Stimulated activated CD4-positive, alpha-beta T cell treated with anti-CD3 and anti-CD28 coated beads, Interleukin-1b, Interleukin-23, amount 100 ng/mL, for 48 hours (primary cell): ENCODE measurements at regions not wholly inside any gene's neighbourhood (a gene's known extent, or its start where the extent isn't known, plus 50 kb on each side); places are given as distances from the start of the nearest gene placed in this dataset.

Source experiments
- DNase-seq: peaks from one replicate; pipeline ENCODE4 v3.0.0-alpha.2; 2020

DNA sequence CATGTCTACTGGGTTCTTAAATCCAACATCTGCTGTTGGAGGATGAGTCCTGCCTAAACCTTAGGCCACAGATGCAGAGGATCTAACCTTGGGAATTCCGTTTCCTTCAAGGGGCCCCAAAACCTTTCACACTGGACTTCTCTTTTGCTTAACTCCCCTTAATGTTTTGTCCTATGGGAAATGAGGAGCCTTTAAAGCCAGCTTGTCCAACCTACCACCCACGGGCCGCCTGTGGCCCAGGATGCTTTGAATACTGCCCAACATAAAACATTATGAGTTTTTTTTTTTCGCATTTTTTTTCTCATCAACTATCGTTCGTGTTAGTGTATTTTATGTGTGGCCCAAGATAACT lies 157.2 kb upstream of the SLC1A4 start:
- no peak for DNase-seq

DNA sequence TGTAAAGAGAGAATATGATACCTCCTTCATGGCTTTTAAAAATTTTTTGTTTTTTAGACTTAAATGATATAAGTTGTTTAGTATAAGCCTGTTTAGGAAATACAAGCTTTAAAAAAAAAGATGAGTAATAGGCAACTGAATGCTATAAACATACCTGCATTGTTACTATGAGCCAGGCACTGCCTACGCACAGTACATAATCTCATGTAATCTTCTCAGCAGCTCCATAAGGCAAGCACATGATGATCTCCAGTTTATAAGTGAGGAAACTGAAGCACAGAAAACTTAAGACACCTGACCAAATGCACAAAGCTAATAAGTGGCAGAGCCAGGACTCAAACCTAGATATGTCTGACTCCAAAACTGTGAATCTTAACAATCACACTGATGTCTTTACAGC lies 156.3 kb upstream of the SLC1A4 start:
- DNase-seq: no peak

DNA sequence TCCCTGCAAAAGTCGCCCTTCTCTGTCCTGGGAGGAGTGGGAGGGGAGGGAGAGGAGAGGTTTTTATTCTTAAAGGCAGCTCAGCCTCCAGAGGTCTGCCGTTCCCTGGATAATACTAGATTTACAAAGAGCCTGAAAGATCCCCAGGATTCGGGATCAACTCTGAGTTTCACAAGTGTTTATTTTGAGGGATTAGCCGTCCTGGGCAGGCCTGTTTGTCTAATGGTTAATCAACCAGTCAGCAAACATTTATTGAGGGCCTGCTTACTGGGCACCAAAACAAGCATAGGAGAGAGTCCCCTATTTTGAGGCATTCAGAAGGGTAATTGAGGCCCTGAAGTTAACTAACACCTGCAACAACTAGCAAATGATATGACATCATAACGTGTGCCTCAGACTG lies 152.6 kb upstream of the SLC1A4 start:
- no peak for DNase-seq

DNA sequence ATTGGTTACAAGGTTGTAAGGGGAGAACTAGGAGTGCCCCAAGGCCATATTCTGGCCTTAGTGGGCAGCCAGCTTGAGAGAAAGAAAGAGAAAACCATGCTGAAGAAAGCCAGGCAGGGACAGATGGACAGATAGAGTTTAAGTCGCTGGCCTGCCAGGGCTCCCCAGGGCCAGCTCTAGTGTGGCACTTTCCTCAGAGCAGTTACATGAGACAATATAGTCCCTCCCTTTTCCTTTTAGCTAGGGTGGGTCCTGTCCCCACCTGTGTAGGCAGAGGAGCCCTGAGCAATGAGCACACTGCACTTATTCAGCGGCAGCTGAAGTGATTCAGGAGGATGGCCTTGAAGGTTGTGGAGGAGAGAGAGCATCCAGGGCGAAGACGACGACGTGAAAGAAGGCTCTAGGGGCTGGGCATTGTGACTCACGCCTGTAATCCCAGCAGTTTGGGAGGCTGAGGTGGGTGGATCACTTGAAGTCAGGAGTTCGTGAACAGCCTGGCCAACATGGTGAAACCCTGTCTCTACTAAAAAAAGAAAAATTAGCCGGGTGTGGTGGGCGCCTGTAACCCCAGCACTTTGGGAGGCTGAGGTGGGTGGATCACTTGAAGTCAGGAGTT lies 152.0 kb upstream of the SLC1A4 start:
- DNase-seq: no peak

DNA sequence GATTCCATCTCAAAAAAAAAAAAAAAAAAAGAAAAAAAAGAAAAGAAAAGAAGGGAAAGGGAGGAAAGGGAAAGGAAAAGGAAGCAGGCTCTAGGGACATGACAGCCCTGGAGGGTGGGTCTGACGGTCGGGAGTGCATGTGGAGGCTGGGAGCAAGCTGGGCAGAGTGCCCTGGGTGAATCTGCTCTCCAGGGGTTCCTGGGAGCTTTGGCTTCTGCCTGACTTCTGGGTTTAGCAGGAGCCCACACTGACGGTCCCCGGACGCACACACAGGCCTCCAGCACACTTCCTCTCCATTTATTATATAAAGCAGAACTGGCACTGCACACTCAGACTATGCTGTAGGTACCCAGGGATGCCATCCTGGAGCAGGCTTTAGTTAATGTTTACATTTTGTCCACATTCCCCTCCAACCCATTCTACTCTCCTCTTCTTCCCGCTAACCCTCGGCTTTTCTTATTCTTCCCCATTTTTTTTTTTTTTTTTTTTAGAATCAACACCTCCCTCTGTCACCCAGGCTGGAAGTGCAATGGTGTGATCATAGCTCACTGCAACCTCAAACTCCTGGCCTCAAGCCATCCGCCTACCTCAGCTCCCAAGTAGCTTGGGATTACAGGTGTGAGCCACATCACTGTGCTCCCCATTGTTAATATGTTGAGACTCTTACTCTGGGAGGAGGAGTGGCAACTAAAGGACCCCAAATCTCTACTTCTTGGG lies 151.1 kb upstream of the SLC1A4 start:
- DNase-seq: no peak

DNA sequence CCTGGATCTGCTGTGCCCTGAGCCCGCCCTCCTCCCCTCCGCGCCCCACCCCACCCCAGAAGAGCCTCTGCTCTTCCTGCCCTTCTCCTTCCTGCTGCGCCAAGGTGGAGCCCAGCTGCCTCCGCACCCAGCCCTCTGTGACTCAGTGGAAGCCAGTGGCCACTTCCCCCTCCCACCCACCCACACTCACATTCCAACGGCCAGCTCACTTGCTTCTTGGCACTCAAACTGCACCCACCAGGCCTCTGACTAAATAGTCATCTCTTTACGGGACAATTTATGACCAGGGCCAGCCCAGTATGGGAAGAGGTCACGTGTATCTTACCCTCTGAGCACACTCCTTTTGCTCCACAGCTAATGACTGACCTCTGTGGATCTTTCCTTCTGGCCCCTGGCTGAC lies 150.4 kb upstream of the SLC1A4 start:
- no peak for DNase-seq

DNA sequence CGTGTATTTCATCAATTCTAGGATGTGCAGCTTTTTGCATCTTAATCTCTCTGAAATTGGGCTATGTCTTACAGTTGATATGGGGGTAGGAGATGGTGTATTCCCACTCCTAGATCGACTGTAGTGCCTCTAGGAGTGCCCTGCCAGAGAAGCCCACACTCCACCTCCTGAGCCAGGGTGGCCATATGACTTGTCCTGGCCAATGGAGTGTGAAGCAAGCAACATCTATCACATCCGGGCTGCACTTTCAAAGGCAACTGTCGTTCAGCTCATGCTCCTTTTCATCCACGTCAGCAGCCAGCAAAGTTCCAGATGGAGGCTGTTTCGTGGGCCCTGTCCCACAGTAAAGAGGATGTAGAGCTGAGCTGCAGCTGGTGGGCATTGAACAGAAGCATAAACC lies 149.4 kb upstream of the SLC1A4 start:
- DNase-seq: no peak

DNA sequence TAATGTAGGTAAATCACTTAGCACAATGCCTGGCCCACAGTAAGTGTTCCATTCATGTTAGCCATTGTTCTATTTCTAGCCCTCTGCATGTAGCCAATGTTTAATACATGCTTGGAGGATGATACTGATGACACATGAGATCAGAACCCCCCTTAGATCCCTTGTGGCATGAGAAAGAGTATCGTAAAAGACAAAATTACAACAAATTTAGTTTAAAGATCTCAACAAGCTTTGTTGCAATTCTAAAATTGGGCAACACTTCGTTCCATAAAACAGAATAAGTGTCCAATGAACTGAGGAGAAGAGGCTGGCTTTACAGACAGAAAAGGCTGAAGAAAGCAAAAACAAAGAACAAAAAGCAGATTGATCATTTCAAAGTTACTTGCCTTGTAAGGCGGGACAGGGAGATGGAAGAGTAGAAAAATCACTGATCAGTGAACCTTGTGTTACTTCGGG lies 148.7 kb upstream of the SLC1A4 start:
- no peak for DNase-seq

DNA sequence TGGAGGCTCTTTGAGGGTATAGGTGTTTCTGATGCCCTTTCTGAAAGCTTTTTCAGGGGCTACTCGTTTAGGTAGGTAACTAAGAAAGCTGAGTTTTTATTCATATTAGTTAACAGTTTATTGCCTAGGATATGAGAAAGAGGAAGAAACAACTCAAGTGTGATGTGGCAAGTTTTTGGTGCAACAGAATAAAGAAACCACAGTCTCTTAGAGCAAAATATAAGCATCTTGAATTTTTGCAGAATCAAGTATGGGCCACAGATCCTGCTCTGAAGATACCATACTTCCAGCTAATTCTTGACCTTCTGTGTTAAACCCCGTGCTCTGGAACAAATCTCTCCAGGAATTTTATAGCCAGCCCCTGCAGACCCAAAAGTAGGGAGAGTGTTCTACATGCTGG lies 147.7 kb upstream of the SLC1A4 start:
- no peak for DNase-seq

DNA sequence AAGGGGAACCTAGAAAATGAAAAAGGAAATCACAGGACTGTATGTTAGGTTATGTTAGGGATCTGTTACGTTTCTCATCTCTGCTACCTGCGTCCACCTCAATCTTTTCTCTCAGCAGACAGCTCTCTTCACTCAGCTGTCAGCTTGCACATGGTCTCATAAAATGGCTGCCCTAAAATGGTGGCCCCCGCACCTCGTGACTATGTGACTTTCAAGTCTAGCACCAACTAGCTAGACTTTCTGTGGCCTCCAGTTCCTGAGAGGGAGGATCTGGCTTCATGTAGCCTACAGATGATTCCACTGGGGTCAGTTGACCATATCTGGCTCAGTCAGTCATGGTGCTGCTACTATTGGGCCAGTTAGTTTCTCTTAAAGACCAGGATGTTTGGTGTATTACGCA lies 147.2 kb upstream of the SLC1A4 start:
- DNase-seq: no peak

DNA sequence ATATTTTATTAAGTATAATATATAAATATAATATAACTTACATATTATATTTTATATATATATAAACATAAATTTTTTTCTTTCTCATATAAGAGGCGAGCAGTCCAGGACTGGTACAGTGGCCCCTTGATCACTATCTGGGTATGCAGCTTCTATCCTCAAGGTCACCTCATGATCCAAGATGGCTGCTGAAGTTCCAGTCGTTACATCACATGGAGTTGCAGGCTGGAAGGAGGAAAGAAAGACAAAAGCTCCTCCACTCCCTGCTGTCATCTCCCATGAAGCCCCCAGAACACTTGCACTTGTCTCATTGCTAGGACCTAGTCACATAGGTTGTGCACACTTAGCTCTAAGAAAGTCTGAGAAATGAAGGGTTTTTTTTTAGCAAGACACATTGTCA lies 145.1 kb upstream of the SLC1A4 start:
- DNase-seq: no peak

DNA sequence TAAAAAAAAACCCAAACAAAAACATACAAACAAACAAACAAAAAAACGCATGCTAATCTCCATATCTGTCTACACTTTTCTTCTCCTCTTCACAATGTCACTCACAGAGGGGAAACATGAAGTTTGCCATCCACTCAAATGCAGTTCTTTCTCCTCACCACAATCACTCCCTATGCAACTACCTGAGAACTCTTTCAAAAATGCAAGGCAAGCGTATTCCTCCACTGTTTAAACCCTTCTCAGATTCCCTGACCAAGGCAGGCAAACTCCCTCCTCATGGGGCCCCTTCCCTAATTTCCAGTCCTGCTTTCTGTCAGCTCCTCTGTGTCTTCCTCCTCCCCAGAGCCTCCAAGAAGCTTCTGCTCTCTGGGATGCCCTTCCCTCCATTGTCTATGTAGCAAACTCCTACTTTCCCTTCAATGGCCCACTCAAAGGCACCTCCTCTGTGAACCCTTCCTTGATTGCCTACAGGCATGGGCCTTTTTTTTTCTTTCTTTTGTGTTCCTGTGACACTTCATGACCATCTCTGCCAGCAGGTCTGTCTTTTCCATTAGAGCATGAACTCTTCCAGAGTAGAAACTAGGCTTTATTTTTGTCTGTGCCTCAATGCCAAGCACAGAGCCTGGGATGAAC lies 143.8 kb upstream of the SLC1A4 start:
- DNase-seq: no peak

DNA sequence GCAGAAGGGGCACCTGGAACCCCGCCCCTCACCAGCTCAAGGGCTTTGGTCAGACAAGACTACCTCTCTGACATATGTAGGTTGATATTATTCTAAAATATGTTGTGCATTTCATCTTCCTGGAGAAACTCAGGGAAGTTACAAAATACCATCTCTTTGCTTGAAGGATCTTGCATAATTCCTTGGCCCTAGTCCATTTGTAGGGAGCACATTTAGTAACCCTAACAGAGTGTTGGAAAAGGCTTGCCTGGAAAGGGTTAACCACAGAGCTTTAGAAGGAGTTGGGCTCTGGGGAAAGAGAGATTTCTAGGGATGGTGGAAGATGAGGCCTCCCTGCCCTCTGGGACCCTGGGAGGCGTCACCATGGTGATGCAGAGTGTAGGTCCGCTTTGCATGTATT lies 143.0 kb upstream of the SLC1A4 start:
- DNase-seq: no peak

DNA sequence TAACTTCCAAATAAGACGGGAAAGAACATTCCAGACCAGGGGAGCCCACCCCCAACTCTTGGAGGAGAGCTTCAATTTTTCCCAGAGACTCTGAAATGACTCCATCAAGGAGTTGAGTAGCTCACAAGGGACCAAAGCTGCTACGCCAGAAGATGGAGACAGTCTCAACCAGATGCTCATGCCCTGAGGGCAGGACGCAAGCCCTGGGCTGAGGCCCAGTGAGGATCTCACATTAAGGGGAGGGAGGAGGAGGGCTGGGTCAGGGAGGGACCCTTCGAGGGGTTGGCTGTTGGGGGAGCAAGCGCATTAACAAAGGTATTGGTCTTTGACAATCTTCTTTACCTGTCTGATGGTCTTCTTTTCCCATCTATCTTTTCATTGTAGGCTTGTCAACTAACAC lies 141.3 kb upstream of the SLC1A4 start:
- DNase-seq: no peak

DNA sequence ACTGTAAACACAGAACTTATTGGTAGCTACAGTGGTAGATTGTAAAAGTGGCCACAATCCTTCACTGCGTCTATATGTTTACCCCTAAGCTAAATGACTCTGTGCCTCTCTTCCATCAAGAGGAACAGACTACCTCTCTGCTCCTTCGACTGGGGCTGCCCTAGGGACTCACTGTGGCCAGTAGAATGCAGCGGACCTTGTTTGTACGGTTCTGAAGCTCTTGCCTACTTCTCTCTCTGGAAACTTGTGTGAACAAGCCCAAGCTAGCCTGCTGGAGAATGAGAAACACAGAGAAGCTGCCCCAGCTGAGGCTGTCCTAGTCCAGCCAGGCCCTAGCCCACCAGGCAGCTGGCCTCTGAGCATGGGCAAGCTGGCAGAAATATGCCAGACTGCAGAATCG lies 140.8 kb upstream of the SLC1A4 start:
- DNase-seq: no peak

DNA sequence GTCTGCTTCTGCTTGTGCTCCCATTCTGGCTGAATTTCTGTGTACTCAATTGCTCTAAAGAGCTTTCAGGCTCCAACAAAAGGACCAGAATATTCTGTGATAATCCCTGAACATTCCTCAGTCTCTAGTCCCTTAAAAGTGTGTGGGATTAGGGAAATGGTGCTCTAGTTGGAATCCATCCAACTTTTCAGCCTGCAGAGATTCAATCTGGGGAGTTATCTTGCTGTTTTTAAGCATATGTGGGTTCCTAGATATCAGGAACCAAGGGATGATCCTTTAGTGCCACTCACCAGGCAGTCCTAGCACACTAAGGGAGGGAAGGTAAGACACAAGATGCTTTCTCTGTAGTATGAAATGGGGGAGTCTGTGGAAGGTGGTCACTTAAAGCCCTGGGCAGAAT lies 140.3 kb upstream of the SLC1A4 start:
- no peak for DNase-seq

DNA sequence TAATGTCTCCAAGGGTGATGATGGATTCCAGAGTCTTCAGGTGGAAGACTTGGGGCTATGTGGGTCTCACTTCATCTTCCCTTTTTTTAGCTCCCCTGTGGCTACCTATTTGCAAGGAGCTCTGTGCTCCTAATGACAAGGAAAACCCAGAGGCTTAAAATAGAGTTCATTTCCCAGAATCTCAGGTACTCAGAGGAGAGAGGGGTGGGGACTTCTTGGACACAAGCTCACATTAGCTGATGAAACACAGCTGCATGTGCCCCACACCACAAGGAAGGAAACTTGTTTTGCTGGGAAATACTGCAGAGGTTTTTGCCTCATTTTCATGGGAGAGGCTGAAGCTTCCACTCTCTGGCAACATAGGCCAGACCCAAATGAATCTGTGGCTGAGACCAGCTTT lies 138.6 kb upstream of the SLC1A4 start:
- DNase-seq: no peak

DNA sequence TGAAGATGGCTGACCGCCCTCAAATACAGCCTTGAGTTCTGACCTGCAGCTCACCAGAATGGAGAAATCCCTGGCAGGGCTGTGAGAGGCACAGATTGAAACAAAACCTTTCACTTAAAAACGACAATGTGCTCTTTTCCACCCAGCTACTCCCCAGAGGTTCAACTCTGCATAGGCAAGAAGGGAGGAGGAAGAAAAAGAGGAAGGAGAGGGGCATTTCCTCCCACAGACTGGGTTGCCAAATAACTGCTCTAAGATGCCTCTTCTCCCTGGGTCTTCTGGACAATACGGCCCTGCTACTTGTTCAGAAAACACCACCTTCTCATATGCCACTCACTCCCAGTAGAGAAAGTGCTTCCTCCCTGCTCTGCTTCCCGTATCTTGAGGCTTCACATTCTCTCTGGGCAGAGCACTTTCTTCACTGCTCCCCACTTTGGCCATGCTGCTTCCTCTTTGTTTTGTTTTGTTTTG lies 136.4 kb upstream of the SLC1A4 start:
- DNase-seq: no peak

DNA sequence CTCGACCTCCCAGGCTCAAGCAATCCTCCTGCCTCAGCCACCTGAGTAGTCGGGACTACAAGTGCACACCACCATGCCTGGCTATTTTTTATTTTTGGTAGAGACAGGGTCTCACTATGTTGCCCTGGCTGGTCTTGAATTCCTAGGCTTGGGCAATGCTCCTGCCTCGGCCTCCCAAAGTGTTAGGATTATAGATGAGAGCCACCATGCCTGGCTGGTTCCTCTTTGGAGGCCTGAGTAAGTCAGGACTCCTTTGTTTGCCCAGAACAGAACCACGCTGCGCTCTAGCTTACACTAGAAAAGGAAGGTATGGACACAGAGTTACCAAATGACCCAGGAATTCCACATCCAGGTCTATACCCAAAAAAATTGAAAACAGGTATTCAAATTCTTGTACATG lies 135.9 kb upstream of the SLC1A4 start:
- DNase-seq: no peak

DNA sequence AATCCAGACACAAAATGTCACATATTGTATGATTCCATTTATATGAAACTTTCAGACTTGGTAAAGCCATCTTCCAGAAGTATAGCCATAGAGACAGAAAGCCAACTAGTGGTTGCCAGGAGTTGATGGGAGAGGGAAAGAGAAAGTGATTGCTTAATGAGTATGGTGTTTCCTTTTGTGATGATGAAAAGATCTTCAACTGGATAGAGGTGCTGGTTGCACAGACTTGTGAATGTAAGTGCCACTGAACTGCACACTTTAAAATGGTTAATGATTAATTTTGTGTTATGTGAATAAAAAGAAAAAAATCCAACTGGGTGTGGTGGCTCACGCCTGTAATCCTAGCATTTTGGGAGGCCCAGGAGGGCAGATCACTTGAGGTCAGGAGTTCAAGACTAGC lies 135.3 kb upstream of the SLC1A4 start:
- no peak for DNase-seq

DNA sequence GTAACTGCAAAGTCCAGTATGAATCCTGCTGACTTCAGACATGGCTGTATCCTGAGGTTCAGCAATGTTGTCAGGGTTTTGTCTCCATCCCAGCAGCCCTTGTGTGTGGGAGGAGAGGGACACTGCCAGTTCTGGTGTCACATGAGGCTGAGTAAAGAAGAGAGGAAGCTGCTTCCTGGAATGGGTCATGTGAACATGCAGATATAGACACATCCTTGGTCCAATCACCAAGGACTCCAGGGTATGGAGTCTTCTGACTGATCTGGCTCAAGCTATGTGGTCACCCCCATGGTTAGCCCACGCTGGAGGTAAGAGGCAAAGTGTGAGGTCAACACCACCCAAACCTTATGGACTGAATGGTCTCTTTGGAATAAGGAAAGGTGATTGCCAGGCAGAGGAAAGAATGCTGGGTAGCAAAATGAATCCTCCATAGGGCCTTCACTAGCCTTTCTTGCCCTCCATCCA lies 134.4 kb upstream of the SLC1A4 start:
- no peak for DNase-seq

DNA sequence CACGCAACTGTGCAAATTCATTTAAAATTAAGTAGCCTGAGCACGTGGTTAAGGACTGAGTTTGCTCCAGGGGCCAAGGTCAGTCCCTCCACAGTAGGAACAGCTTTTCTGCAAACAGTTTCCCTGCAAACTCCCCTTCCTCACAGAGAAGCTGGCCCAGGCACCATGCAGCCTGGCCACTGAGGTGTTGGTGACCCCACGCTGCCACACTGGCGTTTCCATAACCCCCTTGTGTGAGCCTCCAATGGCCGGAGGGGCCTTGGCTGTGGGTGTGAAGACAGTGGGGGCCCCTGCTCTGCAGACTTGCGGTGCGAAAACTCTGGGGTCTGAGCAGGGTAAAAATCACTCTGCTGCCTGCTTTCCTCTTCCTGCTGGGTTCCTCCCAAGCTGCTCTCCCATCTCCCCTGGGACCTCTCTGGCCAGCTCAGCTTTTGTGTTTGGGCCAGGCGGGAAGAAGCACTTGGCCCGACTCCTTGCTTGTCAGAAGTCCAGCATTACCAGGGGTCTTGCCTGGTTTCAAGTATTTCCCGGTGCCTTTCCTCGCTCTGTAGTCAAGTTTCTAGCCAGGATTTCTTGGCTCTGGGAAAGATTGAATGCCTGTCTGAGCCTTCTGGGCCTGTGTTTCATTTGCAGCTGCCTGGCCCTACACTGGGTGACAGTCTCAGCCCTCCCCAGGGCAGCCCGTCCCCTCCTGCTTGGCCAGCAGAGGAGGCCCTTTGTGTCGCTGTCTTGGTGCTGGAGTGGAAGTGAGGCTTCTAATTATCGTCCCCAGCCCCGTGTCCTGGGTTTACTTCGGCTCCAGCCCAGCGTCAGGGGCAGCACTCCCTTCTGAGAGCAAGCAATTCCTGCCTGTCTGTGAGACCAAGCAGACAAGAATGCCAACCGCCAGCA lies 131.4 kb upstream of the SLC1A4 start:
- DNase-seq: no peak

DNA sequence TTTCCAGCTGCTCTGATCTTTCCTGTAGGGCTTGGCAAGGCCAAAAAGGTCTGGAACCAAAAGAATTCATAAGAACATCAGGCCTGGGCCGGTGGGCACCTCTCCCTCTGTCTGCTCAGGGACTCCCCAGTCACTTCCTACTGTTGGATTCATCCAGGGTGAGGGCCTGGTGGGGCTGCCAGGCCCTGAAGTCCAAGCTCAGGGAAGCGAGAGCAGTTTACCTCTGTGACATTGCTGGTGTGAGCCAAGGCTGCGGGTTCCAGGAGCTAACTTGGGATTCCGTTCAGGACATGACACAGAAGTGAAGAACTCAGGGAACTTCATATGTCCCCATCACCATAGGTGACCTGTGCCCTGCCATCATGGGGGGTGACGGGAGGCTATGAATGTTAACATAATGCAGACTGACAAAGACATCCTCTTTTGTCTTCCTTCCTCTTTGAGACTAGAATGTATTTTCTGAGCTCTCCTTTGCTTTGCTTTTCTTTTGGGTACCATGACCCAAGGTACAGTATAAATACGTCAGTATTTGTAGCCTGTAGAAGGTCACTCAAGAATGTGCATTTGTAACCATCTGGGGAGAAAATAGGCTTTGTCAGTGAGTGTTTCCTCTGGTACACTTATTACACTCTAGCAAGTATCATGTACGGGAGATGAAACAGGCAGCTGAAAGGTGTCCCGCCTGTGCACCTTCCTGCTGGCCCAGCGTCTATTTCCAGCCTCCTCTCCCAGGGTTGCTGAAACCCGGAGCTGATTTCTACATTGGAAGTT lies 130.5 kb upstream of the SLC1A4 start:
- no peak for DNase-seq
